Ramos (cell line): ENCODE measurements at regions not wholly inside any gene's neighbourhood (a gene's known extent, or its start where the extent isn't known, plus 50 kb on each side); places are given as distances from the start of the nearest gene placed in this dataset.
"Not testable (repeated sequence)": the region's sequence is repeated elsewhere in the genome, so short reads cannot be mapped to it uniquely, and the experiment has no call there.

Experiments used
- in situ Hi-C: fragments of 300-500 bp; cut with MboI; formaldehyde crosslinking; loops from one replicate; pipeline ENCODE4 v1.14.3; 2022; ENCODE audit warnings: low sequenced_read_pairs; ENCODE audit not compliant: unreplicated experiment

DNA sequence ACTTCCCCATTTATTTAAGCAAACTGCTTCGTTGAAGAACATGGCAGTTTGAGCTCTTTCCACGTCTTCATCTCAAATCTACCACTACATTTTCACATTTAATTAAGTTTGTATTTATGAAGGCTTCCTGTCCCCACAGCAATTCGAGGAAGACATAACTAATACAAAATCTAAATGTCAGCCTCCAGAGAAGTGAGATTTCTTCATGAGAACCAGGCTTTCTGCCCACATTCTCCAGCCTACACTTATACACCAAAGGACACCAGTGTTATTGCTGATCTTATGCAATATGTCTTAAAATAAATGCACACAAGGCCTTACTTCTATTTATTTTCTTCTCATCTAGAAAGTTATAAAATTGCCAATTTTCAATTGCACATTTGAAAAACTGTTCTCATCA, 1209.3 kb upstream of the FAM98A start:
- in situ Hi-C loops: no loop called here

DNA sequence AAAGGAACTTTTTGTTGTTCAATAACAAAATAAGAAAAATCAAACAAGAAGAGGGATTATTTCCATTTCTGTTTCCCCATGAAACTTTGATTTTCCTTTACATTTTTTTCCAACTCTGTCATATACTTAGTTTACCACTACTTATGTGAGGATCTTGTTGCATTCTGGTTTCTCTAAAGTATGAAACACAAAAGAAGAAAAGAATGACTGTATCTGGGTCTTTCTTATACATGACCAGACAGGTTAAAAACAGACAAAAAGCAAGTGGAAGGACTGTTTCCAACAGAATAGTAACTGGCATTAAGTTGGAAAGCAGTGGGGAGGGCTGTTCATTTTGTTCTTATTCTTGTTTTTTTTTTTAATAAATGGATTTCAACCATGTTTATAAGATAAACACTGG, 1207.8 kb upstream of the FAM98A start:
- in situ Hi-C loops: no loop called here

DNA sequence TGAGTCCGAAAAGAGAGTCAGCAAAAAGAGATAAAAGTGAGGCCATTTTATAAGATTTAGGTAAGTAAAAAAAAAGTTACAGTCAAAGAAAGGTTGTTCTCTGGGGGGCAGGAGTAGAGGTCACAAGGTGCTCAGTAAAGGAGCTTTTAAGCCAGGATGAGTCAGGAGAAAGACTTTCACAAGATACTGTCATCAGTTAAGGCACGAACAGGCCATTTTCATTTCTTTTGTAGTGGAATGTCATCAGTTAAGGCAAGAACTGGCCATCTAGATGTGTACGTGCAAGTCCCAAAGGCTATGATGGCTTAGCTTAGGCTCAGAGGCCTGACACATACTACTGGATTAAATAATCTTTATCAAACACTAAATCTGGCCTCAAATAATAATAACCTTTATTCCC, 1207.3 kb upstream of the FAM98A start:
- in situ Hi-C loops: no loop called here

DNA sequence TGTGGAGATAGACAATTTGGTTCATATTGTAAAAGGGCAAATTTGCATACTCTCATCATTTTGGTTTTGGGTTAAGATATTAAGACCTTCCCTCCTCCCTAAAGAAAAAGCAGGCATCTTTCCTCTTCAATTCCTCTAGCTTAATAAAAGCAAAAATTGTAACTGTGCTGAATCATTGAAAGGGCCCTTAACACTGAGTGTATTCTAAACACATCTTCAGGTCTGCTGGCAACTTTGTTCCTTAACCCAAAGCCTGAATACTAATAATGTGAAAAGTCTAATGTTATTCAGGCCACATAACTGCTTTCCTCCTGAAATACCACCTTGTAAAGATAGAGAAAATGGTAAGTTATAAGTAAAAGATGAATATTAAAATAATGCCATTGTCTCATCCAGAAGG, 1200.5 kb upstream of the FAM98A start:
- in situ Hi-C loops: no loop called here

DNA sequence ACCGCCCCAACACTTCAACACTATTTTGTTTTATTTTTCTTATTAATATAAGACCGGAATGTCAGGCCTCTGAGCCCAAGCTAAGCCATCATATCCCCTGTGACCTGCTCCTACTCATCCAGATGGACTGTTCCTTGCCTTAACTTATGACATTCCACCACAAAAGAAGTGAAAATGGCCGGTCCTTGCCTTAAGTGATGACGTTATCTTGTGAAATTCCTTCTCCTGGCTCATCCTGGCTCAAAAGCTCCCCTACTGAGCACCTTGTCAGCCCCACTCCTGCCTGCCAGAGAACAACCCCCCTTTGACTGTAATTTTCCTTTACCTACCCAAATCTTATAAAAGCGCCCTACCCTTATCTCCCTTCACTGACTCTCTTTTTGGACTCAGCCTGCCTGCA, 1196.5 kb upstream of the FAM98A start:
- in situ Hi-C loops: not testable (repeated sequence)

DNA sequence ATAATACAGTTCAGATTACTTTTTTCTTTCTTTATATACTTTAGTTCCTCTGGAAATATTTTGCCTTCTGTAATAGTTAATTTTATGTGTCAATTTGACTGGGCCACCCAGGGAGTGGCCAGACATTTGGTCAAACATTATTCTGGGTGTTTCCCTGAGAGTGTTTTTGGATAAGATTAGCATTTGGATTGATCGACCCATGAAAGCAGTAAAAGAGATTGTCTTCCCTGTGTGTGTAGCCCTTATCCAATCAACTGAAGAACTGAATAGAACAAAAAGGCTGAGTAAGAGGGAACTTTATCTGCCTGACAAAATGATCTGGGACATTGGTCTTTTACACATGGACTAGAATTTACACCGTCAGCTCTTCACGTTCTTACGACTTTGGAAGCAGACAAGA, 1190.1 kb upstream of the FAM98A start:
- in situ Hi-C loops: no loop called here

DNA sequence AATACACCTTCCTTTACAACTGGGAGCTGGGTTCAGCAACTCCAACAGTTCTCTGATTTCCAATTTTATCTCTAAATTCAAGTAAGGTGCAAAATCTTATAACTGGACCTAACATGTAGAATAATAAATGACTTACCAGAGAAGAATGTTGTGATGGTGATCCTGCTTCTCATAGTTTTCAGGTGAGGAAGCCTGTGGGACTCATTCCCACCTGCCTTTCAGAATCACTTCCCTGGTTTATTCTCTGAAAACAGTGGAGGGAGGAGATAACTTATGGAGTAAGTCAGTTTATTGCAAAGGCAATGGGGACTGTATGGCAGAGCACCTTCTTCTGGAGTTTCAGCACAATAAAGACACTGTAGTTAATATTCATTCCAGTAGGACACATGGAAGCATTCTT, 1188.2 kb upstream of the FAM98A start:
- in situ Hi-C loops: no loop called here

DNA sequence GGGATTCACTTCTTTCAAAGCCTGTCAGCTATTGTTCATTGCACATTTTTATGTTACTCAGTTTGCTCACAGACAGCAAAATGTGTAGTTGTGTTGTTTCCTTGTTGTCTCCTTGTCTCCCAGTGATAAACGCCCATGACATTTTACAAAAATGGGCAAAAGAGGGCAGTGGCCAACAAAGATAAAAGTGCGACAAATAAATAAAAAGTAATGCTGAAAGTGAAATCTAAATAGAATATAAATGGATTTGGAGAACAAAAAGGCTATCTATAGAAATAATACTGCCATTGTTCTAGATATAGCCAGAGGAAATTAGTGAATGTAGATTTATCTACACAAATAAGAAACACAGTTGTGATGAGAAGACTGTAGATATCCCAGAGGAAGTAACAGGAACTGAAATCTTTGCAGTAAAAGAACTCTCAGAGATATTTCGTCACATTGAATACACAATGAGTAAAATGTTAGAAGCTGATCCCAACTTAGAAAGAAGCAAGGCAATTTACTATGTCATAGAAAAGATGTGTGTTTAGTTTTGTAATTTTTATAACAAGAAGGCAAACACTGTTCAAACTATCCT, 1186.2 kb upstream of the FAM98A start:
- in situ Hi-C loops: no loop called here

DNA sequence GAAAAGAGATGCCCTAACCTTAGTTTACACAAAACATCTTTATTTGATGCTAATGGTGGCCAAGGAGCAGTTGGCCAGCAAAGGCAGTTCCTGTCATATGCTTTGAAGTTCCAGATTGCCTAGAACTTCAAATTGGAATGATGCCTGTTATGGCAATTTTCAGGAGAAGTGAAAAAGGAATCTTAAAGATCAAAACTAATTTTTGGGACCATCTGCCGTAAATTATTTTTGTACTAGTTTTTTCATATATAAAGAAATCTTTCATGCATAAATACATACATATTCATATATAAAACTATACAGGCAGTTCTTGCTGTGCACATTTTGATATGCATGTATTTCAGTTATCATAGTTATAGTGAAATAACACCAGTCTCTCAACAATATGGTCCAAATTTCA, 1185.6 kb upstream of the FAM98A start:
- in situ Hi-C loops: no loop called here

DNA sequence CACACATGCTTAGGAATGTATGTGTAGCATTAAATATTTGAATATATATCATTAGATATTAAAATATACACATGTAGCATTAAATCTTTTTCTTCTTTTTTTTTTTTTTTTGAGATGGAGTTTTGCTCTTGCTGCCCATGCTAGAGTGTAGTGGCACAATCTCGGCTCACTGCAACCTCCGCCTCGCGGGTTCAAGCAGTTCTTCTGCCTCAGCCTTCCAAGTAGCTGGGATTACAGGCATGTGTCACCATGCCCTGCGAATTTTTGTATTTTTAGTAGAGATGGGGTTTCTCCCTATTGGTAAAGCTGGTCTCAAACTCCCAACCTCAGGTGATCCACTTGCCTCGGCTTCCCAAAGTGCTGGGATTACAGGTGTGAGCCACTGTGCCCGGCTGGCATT, 1151.6 kb upstream of the FAM98A start:
- in situ Hi-C loops: not testable (repeated sequence)

DNA sequence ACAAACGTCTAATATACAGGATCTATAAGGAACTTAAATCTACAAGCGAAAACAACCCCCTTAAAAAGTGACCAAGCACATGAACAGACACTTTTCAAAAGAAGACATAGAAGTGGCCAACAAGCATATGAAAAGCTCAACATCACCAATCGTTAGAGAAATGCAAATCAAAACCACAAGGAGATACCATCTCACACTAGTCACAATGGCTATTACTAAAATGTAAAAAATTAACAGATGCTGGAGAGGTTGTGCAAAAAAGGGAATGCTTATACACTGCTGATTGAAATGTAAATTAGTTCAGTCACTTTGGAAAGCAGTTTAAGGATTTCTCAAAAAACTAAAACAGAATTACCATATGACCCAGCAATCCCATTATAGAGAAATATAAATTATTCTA, 1148.5 kb upstream of the FAM98A start:
- in situ Hi-C loops: no loop called here

DNA sequence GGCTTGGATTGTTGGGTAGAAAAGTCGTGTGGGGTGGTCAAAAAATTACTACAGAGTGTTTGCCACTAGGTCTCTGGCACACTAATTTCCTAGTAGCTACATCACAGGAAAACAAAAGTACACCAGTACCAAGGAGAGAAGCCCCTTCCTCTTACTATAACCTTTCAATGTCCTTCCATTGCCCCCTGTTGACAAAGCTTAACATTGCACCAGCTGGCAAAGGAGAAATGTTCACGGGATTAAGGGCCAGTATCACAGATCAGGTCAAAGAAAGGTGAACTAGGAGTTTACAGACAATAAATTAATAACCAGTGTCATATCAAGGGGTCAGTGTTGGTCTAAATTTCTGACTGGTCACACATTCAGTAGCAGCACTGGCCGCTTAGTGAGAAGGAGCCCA, 1139.6 kb upstream of the FAM98A start:
- in situ Hi-C loops: no loop called here

DNA sequence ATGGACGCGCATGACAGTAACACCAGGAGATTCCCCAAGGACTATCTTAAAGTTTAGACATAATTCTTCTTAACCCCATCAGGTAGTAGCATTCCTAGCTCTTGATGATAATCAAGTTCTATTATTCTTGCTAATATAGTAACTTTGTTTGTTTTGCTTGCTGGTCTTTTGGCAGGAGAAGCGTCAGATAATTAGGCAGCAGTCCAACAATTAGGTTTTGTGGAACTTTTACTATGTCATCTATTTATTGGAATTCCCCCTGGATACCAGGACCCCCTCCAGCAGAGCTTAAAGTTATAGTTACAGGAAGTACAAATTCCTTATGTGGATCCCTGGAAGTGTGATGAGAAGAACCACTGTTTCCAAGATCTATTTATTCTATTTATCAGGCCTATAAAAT, 1138.0 kb upstream of the FAM98A start:
- in situ Hi-C loops: no loop called here

DNA sequence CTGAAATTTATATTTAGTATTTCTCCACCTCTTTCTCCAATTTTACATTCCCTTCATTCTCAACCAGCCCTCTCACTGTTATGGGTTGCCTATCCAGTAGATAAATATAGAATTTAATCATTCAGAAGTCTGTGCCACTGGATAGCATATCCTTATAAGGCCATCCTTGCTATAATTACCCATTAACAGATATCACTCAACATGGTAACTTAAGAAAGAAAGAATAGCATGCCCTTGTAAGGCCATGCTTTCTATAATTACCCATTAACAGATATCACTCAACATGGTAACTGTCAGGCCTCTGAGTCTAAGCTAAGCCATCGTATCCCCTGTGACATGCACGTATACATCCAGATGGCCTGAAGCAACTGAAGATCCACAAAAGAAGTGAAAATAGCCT, 1137.4 kb upstream of the FAM98A start:
- in situ Hi-C loops: no loop called here

DNA sequence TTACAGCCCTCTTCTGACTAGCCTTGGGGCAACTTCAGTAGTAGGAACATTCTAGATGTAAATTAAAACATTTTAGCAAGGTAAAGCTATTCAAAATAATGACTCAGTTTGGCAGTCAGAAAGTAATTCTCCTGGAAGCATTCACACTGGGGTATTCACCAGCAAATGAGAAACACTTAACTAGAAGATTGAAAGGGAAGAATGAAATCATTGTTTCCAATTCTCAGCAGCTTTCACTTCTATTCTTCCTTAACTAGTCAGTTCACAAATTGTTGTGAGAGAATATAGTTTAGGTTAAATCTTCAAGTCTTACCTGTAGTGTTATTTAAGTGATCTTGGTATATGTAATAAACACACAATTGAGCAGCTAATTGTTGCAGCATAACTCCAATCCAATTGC, 1135.6 kb upstream of the FAM98A start:
- in situ Hi-C loops: no loop called here

DNA sequence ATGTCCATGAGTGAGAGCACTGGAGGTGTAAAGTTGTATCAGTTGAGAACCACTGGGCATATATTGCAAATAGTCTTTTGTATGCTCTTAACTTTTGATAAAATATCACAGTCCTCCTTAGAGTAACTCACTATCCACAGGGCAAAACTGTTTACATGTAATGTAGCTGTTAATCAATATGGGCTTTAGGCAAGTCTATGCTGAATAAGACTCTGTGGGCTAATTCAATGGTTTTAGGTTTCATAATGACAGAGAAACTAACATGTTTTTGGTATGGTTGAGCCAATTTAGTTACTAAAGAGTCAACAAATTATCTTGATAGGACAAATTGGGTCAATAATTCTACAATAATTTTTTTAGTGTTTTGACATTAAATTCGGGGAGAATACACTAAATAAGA, 1134.9 kb upstream of the FAM98A start:
- in situ Hi-C loops: no loop called here

DNA sequence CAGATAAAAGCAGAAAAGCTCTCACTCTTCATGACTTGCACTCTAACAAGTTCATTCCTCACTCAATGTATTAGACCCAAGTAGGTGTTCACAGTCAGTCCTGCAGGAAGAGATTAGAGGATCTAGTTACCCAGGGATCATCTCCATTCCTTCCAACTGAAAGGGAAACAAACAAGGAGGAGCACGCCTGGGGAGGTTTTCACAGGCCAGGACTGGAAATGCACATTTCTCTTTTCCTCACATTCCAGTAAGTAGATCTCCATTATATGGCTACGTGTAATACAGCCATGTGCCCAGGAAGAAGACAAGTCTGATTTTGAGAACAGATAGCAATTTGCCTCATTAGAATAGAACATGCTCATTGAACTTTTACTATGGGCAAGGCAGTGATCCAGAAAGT, 1132.2 kb upstream of the FAM98A start:
- in situ Hi-C loops: no loop called here

DNA sequence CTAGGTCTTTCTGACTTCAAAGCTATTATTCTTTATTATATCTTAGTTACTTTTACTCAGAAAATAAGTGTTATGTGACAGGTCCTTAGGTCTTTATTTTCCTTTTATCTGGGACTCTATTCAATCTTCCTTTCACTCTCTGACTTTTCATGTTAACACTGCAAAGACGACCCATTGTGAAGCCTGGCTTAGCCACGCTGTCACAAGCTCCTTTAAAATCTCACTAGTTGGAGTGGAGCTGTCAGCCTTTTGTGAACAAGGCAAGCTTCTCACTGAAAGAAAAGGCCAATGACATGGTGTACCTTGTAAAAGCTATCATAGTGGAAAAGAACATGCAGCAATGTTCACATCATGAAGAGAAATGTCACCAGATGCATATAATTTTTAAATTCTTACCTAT, 1130.7 kb upstream of the FAM98A start:
- in situ Hi-C loops: no loop called here

DNA sequence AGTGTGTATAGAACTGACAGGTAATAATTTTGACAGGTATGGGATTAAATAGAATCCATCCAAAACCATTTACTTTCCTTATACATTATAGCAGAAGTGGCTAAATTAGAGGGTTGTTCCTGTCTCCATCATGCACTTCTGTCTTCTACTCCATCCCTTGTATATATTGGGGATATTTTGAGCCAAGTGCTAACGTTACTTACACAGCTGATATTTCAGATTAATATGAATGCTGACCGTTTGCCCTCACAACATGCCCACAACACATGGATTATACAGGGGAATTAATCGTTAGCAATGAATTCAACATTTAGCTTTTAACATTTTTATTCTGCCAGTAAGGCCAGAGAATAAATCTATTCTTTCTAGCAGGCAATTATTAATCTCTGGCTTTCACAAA, 1125.0 kb upstream of the FAM98A start:
- in situ Hi-C loops: no loop called here

DNA sequence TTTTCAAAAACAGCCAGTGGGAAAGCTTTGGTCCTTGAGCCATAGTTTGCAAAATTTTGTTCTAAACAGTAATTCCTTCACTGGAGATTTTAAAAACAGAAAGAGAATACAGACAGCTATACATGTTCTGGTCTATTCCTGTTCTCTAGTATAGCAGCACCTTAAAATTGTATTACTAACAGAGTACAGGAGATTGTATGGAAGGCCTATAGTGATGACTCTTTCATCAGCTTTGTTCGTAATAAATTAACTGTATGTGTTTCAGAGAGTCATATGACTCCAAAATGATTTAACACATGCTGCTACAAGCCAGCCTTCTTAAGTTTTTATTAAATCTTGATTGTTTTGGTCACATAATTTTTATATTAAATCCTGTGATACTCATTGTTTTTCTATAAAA, 1124.6 kb upstream of the FAM98A start:
- in situ Hi-C loops: no loop called here

DNA sequence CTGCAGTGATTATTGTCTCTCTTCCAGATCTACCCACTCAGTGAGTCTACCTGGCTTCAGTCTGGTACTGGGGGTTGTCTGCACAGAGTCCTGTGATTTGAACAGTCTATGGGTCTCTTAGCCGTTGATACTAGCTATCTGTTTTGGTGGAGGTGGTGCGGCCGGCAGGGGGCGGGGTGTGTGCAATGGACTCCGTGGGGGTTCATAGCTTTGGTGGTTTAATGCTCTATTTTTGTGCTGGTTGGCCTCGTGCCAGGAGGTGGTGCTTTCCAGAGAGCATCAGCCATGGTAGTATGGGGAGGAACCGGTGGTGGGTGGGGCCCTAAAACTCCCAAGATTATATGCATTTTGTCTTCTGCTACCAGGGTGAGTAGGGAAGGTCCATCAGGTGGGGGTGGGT, 1120.1 kb upstream of the FAM98A start:
- in situ Hi-C loops: no loop called here

DNA sequence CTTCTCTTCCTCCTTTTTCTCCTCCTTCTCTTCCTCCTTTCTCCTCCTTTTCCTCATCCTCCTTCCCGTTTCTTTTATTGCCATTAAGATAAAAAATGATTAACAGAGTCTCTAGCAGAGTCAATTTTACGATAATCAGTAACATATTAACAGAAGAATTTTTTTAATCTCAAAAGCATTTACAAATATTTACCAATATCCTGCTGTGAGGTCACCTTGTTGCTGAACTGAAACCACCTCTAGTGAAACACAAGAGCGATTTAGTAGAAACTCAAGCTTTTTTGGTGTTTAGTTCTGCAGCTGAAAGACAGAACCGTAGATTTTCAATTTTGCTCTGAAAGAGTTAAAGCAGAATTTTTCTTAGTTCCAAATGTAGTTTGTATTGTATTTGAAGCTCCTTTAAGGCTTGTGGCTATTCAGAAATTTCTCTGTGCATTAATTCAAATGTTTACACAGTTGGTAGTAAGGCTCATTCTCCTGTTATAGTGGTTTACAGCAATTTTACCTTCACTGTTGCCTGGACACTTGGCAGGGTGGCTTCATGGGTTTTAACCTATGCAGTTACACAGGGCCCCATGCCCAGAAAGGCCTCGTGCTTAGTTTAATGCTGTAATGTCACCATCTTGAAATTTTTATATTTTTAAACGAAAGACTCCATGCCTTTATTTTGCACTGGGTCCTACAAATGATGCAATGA, 1106.6 kb upstream of the FAM98A start:
- in situ Hi-C loops: no loop called here

DNA sequence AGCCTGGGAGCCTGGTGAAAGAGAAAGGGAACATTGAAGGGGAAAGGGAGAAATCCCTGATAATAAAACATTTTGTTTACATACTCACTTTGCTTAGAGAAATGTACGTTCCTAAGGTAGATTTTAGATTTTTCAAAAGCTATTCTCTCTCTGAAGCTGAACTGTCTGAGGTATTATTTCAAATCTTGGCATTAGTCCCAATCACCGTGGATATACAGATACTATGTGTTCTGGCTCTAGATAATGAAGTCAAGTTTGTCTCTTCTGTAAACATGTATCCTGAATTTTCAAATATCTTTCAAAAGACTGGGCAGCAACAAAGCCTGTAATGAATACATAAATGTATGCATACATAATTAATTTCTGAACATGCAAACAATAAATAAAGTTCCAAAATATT, 1104.2 kb upstream of the FAM98A start:
- in situ Hi-C loops: no loop called here
